ENCODE measurements at regions not wholly inside any gene's neighbourhood (a gene's known extent, or its start where the extent isn't known, plus 50 kb on each side); places are given as distances from the start of the nearest gene placed in this dataset.

DNA sequence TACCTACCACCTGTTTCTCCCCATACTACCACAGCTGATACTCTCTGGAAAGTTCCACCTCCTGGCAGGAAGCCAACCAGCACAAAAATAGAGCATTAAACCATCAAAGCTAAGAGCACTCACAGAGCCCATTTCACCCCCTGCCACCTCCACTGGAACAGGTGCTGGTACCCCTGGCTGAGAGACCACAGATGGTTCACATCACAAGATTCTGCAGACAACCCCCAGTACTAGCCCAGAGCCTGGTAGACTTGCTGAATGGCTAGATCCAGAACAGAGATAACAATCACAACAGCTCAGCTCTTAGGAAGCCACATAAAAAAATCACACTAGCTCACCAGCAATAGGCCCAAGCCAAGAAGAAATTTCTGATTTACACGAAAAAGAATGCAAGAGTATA is 855.2 kb downstream of the FSCB start:
- H4K20me1 ChIP-seq (ENCODE audit: control insufficient read depth, insufficient read depth, low read depth, low read length), result no peaks in the 10 kb centered on the region
- H3K27me3 ChIP-seq (ENCODE audit: control insufficient read depth, low read length), result no peaks in the 10 kb centered on the region
- H3K36me3 ChIP-seq (ENCODE audit: control insufficient read depth, low read length), result no peaks in the 10 kb centered on the region
- no peaks in the 10 kb centered on the region for H3K79me2 ChIP-seq (ENCODE audit: control insufficient read depth, low read length)
- no peak for TF ChIP-seq EZH2phosphoT487 (IDR thresholded peaks at IDR 0.05; ENCODE audit: borderline replicate concordance, low read length)
- TF ChIP-seq, protein P1, sequence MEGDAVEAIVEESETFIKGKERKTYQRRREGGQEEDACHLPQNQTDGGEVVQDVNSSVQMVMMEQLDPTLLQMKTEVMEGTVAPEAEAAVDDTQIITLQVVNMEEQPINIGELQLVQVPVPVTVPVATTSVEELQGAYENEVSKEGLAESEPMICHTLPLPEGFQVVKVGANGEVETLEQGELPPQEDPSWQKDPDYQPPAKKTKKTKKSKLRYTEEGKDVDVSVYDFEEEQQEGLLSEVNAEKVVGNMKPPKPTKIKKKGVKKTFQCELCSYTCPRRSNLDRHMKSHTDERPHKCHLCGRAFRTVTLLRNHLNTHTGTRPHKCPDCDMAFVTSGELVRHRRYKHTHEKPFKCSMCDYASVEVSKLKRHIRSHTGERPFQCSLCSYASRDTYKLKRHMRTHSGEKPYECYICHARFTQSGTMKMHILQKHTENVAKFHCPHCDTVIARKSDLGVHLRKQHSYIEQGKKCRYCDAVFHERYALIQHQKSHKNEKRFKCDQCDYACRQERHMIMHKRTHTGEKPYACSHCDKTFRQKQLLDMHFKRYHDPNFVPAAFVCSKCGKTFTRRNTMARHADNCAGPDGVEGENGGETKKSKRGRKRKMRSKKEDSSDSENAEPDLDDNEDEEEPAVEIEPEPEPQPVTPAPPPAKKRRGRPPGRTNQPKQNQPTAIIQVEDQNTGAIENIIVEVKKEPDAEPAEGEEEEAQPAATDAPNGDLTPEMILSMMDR (IDR thresholded peaks at IDR 0.05; ENCODE audit: low read depth, low read length, poor library complexity, severe bottlenecking), result no peak
- no peaks in the 10 kb centered on the region for H3K4me1 ChIP-seq (ENCODE audit: control insufficient read depth, low read length)
- no peak overlapping the region for H3K4me2 ChIP-seq (ENCODE audit: low read length)
- no peaks in the 10 kb centered on the region for H3F3A ChIP-seq (ENCODE audit: control insufficient read depth, insufficient read depth)
- no peaks in the 10 kb centered on the region for H3K9me2 ChIP-seq (replicated peaks; ENCODE audit: control insufficient read depth, low read length)
- H3K4me3 ChIP-seq (ENCODE audit: low read length), result no peak overlapping the region
- H3K27ac ChIP-seq (ENCODE audit: low read depth, low read length), result no peak overlapping the region
- H3K9me3 ChIP-seq (ENCODE audit: control insufficient read depth, insufficient read depth, low read length), result peaks cover 8% of the 10 kb centered on the region

DNA sequence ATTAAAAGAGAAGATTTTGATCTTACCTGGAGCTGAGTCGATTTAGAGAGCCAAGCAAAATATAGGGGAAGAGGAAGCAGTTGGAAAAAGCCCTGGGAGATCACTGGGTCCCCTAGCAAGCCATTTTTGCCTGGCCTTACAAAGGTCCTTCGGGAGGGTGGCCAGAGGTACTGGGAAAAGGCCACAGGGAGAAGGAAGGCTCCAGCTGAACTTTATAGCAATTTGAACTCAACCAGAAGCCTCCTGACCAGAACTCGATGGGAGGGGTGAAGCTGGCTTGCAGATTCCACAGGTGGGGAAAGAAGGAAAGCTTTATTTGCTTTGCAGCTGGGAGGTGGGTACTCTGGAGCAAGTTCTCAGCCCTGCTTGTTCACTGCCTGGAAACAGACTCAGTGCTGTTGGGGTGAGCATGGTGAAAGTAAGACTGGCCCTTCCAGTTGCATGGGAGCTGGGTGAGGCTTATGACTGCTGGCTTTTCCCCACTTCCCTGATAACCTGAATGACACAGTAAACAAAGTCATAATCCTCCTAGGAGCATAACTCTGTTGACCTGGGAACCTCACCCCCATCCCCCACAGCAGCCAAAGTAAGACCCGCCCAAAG is 855.8 kb downstream of the FSCB start:
- Histone ChIP-seq H3K27ac (ENCODE audit: low read depth, low read length) (no peak overlapping the region), H4K20me1 (ENCODE audit: control insufficient read depth, insufficient read depth, low read depth, low read length) (no peaks in the 10 kb centered on the region), H3F3A (ENCODE audit: control insufficient read depth, insufficient read depth) (no peaks in the 10 kb centered on the region), H3K9me3 (ENCODE audit: control insufficient read depth, insufficient read depth, low read length) (peaks cover 8% of the 10 kb centered on the region), H3K79me2 (ENCODE audit: control insufficient read depth, low read length) (no peaks in the 10 kb centered on the region), H3K4me2 (ENCODE audit: low read length) (no peak overlapping the region), H3K9me2 (replicated peaks; ENCODE audit: control insufficient read depth, low read length) (no peaks in the 10 kb centered on the region), H3K4me1 (ENCODE audit: control insufficient read depth, low read length) (no peaks in the 10 kb centered on the region), H3K36me3 (ENCODE audit: control insufficient read depth, low read length) (no peaks in the 10 kb centered on the region), H3K4me3 (ENCODE audit: low read length) (no peak overlapping the region), H3K27me3 (ENCODE audit: control insufficient read depth, low read length) (no peaks in the 10 kb centered on the region)
- TF ChIP-seq EZH2phosphoT487 (IDR thresholded peaks at IDR 0.05; ENCODE audit: borderline replicate concordance, low read length), result no peak

DNA sequence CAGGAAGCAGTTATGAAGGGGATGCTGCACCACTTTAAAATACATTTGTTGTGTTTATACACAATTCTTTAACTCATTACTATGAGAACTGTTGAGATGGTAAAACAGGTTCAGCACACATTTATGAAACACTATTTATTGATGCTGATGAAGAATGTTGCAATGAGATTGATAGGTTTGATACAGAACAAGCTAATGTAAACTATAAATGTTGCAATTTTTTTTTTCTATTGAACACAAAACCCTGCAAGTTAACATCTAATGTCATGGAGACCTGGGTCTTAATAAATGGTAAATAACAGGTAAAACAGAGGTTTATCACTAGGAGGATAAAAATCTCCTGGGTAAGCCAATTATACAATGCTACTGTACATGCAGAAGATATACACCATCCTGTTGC is 857.6 kb downstream of the FSCB start:
- Histone ChIP-seq H3K4me1 (ENCODE audit: control insufficient read depth, low read length) (no peaks in the 10 kb centered on the region), H3K79me2 (ENCODE audit: control insufficient read depth, low read length) (no peaks in the 10 kb centered on the region), H3K9me2 (replicated peaks; ENCODE audit: control insufficient read depth, low read length) (no peaks in the 10 kb centered on the region), H3K4me3 (ENCODE audit: low read length) (no peak overlapping the region), H3K27me3 (ENCODE audit: control insufficient read depth, low read length) (no peaks in the 10 kb centered on the region), H3K27ac (ENCODE audit: low read depth, low read length) (no peak overlapping the region), H4K20me1 (ENCODE audit: control insufficient read depth, insufficient read depth, low read depth, low read length) (no peaks in the 10 kb centered on the region), H3K4me2 (ENCODE audit: low read length) (no peak overlapping the region), H3K36me3 (ENCODE audit: control insufficient read depth, low read length) (no peaks in the 10 kb centered on the region), H3F3A (ENCODE audit: control insufficient read depth, insufficient read depth) (no peaks in the 10 kb centered on the region), H3K9me3 (ENCODE audit: control insufficient read depth, insufficient read depth, low read length) (peaks cover 8% of the 10 kb centered on the region)
- TF ChIP-seq EZH2phosphoT487 (IDR thresholded peaks at IDR 0.05; ENCODE audit: borderline replicate concordance, low read length), result no peak
- TF ChIP-seq, protein P1 (IDR thresholded peaks at IDR 0.05; ENCODE audit: low read depth, low read length, poor library complexity, severe bottlenecking), result no peak

DNA sequence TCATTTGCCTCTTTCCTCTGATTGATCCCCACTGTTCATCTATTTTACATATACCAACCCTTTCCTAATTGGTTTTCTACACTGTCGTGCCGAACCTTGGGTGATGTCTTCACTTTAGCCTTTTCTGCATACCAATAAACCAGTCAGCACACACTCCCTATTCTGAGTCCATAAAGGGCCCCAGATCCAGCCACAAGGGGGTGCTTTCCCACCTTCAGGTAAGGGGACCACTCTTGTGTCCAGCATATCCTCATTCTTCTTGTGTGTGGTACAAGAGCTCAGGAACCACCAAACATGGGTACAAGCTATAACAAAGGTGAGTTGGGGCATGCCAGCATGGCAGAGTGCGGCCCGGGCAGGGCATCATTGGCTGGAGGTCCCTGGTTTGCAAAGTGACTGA is 859.8 kb downstream of the FSCB start:
- Histone ChIP-seq H3K9me3 (ENCODE audit: control insufficient read depth, insufficient read depth, low read length) (peaks cover 8% of the 10 kb centered on the region), H3K4me3 (ENCODE audit: low read length) (no peak overlapping the region), H3K79me2 (ENCODE audit: control insufficient read depth, low read length) (no peaks in the 10 kb centered on the region), H4K20me1 (ENCODE audit: control insufficient read depth, insufficient read depth, low read depth, low read length) (no peaks in the 10 kb centered on the region), H3K36me3 (ENCODE audit: control insufficient read depth, low read length) (no peaks in the 10 kb centered on the region), H3K27ac (ENCODE audit: low read depth, low read length) (no peak overlapping the region), H3K4me2 (ENCODE audit: low read length) (no peak overlapping the region), H3K27me3 (ENCODE audit: control insufficient read depth, low read length) (no peaks in the 10 kb centered on the region), H3K9me2 (replicated peaks; ENCODE audit: control insufficient read depth, low read length) (no peaks in the 10 kb centered on the region), H3F3A (ENCODE audit: control insufficient read depth, insufficient read depth) (no peaks in the 10 kb centered on the region), H3K4me1 (ENCODE audit: control insufficient read depth, low read length) (no peaks in the 10 kb centered on the region)
- TF ChIP-seq, protein P1 (IDR thresholded peaks at IDR 0.05; ENCODE audit: low read depth, low read length, poor library complexity, severe bottlenecking), result peak; percentile 17
- TF ChIP-seq EZH2phosphoT487 (IDR thresholded peaks at IDR 0.05; ENCODE audit: borderline replicate concordance, low read length), result no peak
